ENCODE measurements at regions not wholly inside any gene's neighbourhood (a gene's known extent, or its start where the extent isn't known, plus 50 kb on each side); places are given as distances from the start of the nearest gene placed in this dataset.

- TF ChIP-seq CTCF (IDR thresholded peaks at IDR 0.05): no peak
- no peak for TF ChIP-seq POLR2A (IDR thresholded peaks at IDR 0.05)
These were observed 1160.5 kb downstream of the IGSF11 start for GRCh38 chr3:117874028-117874690.

Measured in lower leg skin (tissue), 3 donors.